ENCODE measurements at regions not wholly inside any gene's neighbourhood (a gene's known extent, or its start where the extent isn't known, plus 50 kb on each side); places are given as distances from the start of the nearest gene placed in this dataset.

- Mint-ChIP-seq H3K36me3 (ENCODE audit: low read depth) (no peaks in the 10 kb centered on the region), H3K27ac (no peak overlapping the region), H3K4me3 (no peak overlapping the region), H3K4me1 (ENCODE audit: low read depth) (no peaks in the 10 kb centered on the region), H3K9me3 (peaks cover 31% of the 10 kb centered on the region), H3K27me3 (ENCODE audit: insufficient read depth) (no peaks in the 10 kb centered on the region)
- TF ChIP-seq, protein P1, sequence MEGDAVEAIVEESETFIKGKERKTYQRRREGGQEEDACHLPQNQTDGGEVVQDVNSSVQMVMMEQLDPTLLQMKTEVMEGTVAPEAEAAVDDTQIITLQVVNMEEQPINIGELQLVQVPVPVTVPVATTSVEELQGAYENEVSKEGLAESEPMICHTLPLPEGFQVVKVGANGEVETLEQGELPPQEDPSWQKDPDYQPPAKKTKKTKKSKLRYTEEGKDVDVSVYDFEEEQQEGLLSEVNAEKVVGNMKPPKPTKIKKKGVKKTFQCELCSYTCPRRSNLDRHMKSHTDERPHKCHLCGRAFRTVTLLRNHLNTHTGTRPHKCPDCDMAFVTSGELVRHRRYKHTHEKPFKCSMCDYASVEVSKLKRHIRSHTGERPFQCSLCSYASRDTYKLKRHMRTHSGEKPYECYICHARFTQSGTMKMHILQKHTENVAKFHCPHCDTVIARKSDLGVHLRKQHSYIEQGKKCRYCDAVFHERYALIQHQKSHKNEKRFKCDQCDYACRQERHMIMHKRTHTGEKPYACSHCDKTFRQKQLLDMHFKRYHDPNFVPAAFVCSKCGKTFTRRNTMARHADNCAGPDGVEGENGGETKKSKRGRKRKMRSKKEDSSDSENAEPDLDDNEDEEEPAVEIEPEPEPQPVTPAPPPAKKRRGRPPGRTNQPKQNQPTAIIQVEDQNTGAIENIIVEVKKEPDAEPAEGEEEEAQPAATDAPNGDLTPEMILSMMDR (IDR thresholded peaks at IDR 0.05): no peak
- no peak for DNase-seq
Observed at GRCh38 chr4:12534684-12535083, 949.5 kb downstream of the RAB28 start.

DNA sequence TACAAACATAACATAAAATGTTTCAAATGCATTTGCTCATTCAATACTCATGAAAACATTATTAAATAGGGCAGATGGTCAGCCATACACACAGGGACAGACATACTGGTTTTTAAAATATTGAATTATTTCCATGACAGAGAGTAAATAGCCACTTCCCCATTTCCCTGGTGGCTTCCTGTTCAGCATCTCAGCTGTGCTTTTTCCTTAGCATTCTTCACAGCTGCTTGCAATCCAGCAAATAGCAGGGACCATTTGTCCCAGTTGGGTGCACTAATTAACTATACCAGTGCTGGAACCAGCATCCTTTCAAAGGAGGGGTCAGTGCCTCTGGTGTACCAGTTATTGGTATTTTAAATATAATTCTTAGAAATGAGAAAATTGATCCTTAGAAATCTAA, 964.7 kb downstream of the RAB28 start:
- Mint-ChIP-seq H3K27me3 (ENCODE audit: insufficient read depth) (peaks cover 1% of the 10 kb centered on the region; the same call in 1 of the 2 replicates), H3K36me3 (ENCODE audit: low read depth) (no peaks in the 10 kb centered on the region), H3K9me3 (peaks cover 29% of the 10 kb centered on the region), H3K4me1 (ENCODE audit: low read depth) (no peaks in the 10 kb centered on the region), H3K4me3 (no peak overlapping the region), H3K27ac (no peak overlapping the region)
- DNase-seq: no peak
- TF ChIP-seq, protein P1 (IDR thresholded peaks at IDR 0.05): no peak

GRCh38 chr4:12507868-12508481, 976.2 kb downstream of the RAB28 start:
- H3K27ac Mint-ChIP-seq: no peak overlapping the region
- peaks cover 37% of the 10 kb centered on the region for H3K9me3 Mint-ChIP-seq
- DNase-seq: no peak
- H3K27me3 Mint-ChIP-seq (ENCODE audit: insufficient read depth): no peaks in the 10 kb centered on the region; the same call in 1 of the 2 replicates
- no peaks in the 10 kb centered on the region for H3K4me1 Mint-ChIP-seq (ENCODE audit: low read depth)
- TF ChIP-seq, protein P1 (IDR thresholded peaks at IDR 0.05): no peak
- no peaks in the 10 kb centered on the region for H3K36me3 Mint-ChIP-seq (ENCODE audit: low read depth)
- no peak overlapping the region for H3K4me3 Mint-ChIP-seq

- DNase-seq: no peak
- Mint-ChIP-seq H3K4me1 (ENCODE audit: low read depth) (no peaks in the 10 kb centered on the region), H3K27me3 (ENCODE audit: insufficient read depth) (no peaks in the 10 kb centered on the region; the same call in 1 of the 2 replicates), H3K4me3 (no peak overlapping the region), H3K9me3 (peaks cover 58% of the 10 kb centered on the region), H3K36me3 (ENCODE audit: low read depth) (no peaks in the 10 kb centered on the region), H3K27ac (no peak overlapping the region)
- TF ChIP-seq, protein P1 (IDR thresholded peaks at IDR 0.05): no peak
Observed at GRCh38 chr4:12500409-12500808, 983.7 kb downstream of the RAB28 start.

DNA sequence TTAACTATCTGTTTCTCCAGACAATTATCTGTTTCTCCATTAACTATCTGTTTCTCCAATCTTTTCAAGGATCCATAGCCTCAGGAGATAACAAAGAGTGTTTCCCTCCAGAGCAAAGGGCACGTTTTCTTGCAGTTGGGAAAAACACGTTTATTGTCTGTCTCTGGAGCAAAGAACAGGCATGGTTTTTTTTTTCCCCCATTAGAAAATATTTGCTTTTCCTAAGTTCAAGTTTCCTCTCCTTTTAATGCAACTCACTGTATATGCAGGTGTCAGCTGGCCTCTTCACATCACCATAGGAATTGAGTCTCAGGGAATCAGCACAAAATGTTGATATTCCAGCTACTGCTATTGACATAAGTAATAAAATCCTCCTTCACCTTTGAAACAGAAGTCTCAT, 984.4 kb downstream of the RAB28 start:
- H3K4me1 Mint-ChIP-seq (ENCODE audit: low read depth): no peaks in the 10 kb centered on the region
- no peak overlapping the region for H3K27ac Mint-ChIP-seq
- H3K36me3 Mint-ChIP-seq (ENCODE audit: low read depth): no peaks in the 10 kb centered on the region
- peaks cover 55% of the 10 kb centered on the region for H3K9me3 Mint-ChIP-seq
- H3K27me3 Mint-ChIP-seq (ENCODE audit: insufficient read depth): no peaks in the 10 kb centered on the region; the same call in 1 of the 2 replicates
- TF ChIP-seq, protein P1 (IDR thresholded peaks at IDR 0.05): no peak
- no peak overlapping the region for H3K4me3 Mint-ChIP-seq
- DNase-seq: no peak
